ENCODE measurements at regions not wholly inside any gene's neighbourhood (a gene's known extent, or its start where the extent isn't known, plus 50 kb on each side); places are given as distances from the start of the nearest gene placed in this dataset.

DNA sequence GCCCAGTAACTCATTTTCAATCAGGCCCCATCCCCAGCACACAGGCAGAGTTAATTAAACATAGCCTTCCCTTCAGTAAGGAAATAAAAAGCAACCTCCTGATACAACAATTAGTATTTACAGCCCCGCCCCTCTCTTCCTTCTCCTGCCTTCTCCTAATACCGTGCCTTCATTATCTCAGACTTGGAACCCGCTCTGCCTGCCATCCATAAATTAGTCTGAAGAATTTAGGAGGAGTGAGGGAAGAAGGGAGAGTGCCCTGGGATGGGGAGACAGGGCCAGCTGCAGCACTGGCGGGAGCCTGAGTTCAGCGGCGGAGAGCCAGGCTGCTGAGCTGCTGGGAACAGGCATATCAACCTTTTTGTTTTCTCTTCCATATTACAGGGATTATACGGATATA, 172.8 kb downstream of the ACTL8 start:
- TF ChIP-seq POLR2AphosphoS5 (IDR thresholded peaks at IDR 0.05) (no peak), CTCF (IDR thresholded peaks at IDR 0.05) (no peak)
